A549 (cell line): ENCODE measurements at regions not wholly inside any gene's neighbourhood (a gene's known extent, or its start where the extent isn't known, plus 50 kb on each side); places are given as distances from the start of the nearest gene placed in this dataset.

Experiments
- BHLHE40 ChIP-seq: IDR thresholded peaks from 2 replicates; pipeline ENCODE4 v1.6.1; 2012; ENCODE audit warnings: low read depth, low read length, inconsistent platforms
- CBX8 ChIP-seq: fragments of 200-600 bp; sonication (generic); IDR thresholded peaks from 2 replicates; pipeline ENCODE4 v1.6.1; 2016
- CEBPB ChIP-seq, 2 experiments: fragments of >200 bp in 1 of 2; sonication (Bioruptor Twin) in 1 of 2; formaldehyde crosslinking in 1 of 2; IDR thresholded peaks; 2 replicates each; pipeline ENCODE4 v1.6.1; 2012 to 2016
- EHMT2 ChIP-seq: fragments of 200-600 bp; sonication (generic); IDR thresholded peaks from 2 replicates; pipeline ENCODE4 v1.6.1; 2016; ENCODE audit warnings: antibody characterized with exemption, low read depth, mild to moderate bottlenecking, moderate library complexity
- EP300 ChIP-seq, 2 experiments: fragments of >200 bp; sonication (Bioruptor Twin); formaldehyde crosslinking; IDR thresholded peaks; 2 replicates in 1 of 2; 3 replicates in 1 of 2; pipeline ENCODE4 v1.6.1; 2016 to 2017
- JUN ChIP-seq, 2 experiments: fragments of >200 bp; sonication (Bioruptor Twin); formaldehyde crosslinking; IDR thresholded peaks; 2 replicates in 1 of 2; 3 replicates in 1 of 2; pipeline ENCODE4 v1.6.1; 2016 to 2017
- POLR2A ChIP-seq: IDR thresholded peaks from 2 replicates; pipeline ENCODE4 v1.6.1; 2012; ENCODE audit warnings: mild to moderate bottlenecking, low read length
- RAD21 ChIP-seq, 2 experiments: fragments of >200 bp in 1 of 2; sonication (Bioruptor Twin) in 1 of 2; formaldehyde crosslinking in 1 of 2; IDR thresholded peaks in 1 of 2; conservative IDR thresholded peaks in 1 of 2; 2 replicates in 1 of 2; 3 replicates in 1 of 2; pipeline ENCODE4 v1.6.1; 2012 to 2018; ENCODE audit warnings: inconsistent platforms in 1 of 2
- RARB ChIP-seq: fragments of 250-450 bp; sonication (Bioruptor Pico); IDR thresholded peaks from 2 replicates; pipeline ENCODE4 v1.8.0; 2021; ENCODE audit warnings: mild to moderate bottlenecking, moderate library complexity
- RCOR1 ChIP-seq: fragments of 150-350 bp; IDR thresholded peaks from 2 replicates; pipeline ENCODE4 v1.6.1; 2014; ENCODE audit warnings: antibody characterized with exemption, low read length, low read depth
- TF ChIP-seq, protein P1 (sequence below): fragments of >200 bp; sonication (Bioruptor Twin); formaldehyde crosslinking; IDR thresholded peaks from 3 replicates; pipeline ENCODE4 v1.5.1; 2016

DNA sequence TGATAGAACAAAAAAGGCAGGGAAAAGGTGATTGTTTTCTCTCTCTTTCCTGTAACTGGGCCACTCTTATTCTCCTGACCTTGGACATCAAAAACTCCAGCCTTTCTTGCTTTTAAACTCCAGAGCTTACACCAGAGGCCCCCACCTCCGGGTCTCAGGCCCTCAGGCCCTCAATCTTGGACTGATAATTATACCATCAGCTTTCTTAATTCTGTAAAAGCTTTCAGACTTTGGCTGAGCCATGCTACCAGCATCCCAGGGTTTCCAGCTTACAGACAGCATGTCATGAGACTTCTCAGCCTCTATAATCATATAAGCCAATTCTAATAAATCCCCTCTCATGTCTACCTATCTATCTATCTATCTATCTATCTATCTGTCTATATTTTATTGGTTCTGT is 137.7 kb downstream of the SNX18 start:
- TF ChIP-seq POLR2A (no peak), EHMT2 (no peak), CBX8 (no peak), RCOR1 (no peak), EP300 (IDR thresholded peaks at IDR 0.05) (no peak), JUN (IDR thresholded peaks at IDR 0.05) (no peak), RARB (no peak), CEBPB (IDR thresholded peaks at IDR 0.05) (no peak), RAD21 (conservative IDR thresholded peaks at IDR 0.05 in 1 of 2, IDR thresholded peaks at IDR 0.05 in 1 of 2) (no peak), BHLHE40 (no peak)
- TF ChIP-seq, protein P1, sequence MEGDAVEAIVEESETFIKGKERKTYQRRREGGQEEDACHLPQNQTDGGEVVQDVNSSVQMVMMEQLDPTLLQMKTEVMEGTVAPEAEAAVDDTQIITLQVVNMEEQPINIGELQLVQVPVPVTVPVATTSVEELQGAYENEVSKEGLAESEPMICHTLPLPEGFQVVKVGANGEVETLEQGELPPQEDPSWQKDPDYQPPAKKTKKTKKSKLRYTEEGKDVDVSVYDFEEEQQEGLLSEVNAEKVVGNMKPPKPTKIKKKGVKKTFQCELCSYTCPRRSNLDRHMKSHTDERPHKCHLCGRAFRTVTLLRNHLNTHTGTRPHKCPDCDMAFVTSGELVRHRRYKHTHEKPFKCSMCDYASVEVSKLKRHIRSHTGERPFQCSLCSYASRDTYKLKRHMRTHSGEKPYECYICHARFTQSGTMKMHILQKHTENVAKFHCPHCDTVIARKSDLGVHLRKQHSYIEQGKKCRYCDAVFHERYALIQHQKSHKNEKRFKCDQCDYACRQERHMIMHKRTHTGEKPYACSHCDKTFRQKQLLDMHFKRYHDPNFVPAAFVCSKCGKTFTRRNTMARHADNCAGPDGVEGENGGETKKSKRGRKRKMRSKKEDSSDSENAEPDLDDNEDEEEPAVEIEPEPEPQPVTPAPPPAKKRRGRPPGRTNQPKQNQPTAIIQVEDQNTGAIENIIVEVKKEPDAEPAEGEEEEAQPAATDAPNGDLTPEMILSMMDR: no peak
